ENCODE measurements at regions not wholly inside any gene's neighbourhood (a gene's known extent, or its start where the extent isn't known, plus 50 kb on each side); places are given as distances from the start of the nearest gene placed in this dataset.

DNA sequence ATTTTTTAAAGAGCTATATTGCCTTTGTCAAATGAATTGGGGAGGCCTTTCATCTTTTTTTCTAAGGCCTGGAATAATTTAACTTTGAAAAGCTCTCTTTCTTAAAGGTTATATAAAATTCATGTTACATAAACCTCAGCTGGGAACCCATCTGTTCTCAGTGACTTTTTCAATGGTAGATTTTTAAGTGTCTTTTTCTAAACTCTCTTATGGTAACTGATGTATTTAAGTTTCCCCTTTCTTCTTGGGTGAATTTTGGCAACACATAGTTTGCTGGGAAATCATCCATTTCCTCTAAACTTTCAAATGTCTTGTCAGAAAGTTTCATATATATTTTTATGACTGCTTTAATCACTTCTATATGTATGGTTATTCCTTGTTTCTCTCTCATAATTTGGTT is 362.2 kb upstream of the KLF6 start:
- CTCF ChIA-PET, result no interaction called here

DNA sequence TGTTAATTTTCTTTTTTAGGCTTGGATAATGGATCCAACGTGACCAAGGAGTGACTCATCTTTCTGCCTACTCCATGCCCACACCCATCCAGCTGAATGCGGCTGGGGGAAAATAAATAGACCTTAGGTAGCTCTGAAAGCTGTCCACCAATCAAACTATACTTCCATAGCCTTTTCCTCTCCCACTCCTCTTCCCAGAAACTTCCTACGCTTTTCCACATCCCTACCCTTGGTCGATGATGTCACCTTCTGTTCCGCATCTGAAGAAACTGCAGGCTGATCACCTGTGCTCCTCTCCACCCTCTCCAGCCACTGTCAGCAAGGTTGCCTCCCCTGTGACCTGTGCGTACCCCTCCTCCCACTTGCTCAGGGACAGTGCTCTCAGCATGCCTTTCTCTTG is 359.8 kb upstream of the KLF6 start:
- H3K4me3 ChIP-seq (ENCODE audit: low read depth, low read length), result no peak overlapping the region
- CTCF ChIA-PET, result no interaction called here
- no peak for TF ChIP-seq CTCF (IDR thresholded peaks at IDR 0.05; ENCODE audit: insufficient read depth, low read length, missing control alignments)
- POLR2A ChIA-PET, result no interaction called here
- DNase-seq (ENCODE audit: low read depth, low spot score), result no peak

More for the DNA sequence above, 362.2 kb upstream of the KLF6 start:
- no peak overlapping the region for H3K4me3 ChIP-seq (ENCODE audit: low read depth, low read length)
- no peak for DNase-seq (ENCODE audit: low read depth, low spot score)
- POLR2A ChIA-PET, result interaction anchor here (1.3 kb wide), 1 partner anchor 362 kb away, joined by 3 read pairs; the partner anchor contains the start of gene KLF6
- no peak for TF ChIP-seq CTCF (IDR thresholded peaks at IDR 0.05; ENCODE audit: insufficient read depth, low read length, missing control alignments)

- no peak for TF ChIP-seq CTCF (IDR thresholded peaks at IDR 0.05; ENCODE audit: insufficient read depth, low read length, missing control alignments)
- POLR2A ChIA-PET, result interaction anchor here (0.6 kb wide), 1 partner anchor 10 kb away, joined by 5 read pairs; no protein-coding TSS in a partner anchor
- DNase-seq (ENCODE audit: low read depth, low spot score), result no peak
- H3K4me3 ChIP-seq (ENCODE audit: low read depth, low read length), result no peak overlapping the region
- CTCF ChIA-PET, result no interaction called here
These were observed 356.5 kb upstream of the KLF6 start for GRCh38 chr10:4141471-4141870.

DNA sequence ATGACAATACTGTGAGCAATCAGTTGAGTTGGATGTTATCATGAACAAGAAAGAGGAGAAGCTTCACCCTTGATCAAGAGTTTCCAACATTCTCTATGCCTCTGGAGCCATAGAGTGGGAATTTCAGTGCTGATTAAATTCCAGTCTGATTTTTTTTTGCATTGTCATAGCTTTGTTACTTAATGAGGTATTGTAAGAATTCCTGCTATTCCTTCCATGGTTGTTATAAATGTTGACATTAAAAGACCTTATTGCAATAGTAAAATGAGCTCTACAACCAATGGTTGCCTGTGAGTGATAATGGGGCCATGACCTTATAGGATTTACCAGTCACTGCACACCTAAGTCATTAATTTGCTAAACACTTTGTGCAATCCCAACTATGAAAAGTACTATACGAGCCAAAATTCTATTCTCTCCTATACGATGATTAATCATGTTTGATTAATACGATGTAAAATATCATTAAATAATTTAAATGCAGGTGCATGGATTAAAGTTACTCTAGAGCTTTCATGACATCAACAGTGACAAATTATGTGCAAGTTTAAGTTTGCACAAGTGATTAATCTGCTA is 353.2 kb upstream of the KLF6 start:
- CTCF ChIA-PET, result interaction anchor here (1.5 kb wide), 1 partner anchor 10 kb away, joined by 3 read pairs; no protein-coding TSS in a partner anchor
- POLR2A ChIA-PET, result interaction anchor here (0.6 kb wide), 1 partner anchor 79 kb away, joined by 3 read pairs; no protein-coding TSS in a partner anchor
- TF ChIP-seq CTCF (IDR thresholded peaks at IDR 0.05; ENCODE audit: insufficient read depth, low read length, missing control alignments), result no peak
- DNase-seq (ENCODE audit: low read depth, low spot score), result no peak
- no peak overlapping the region for H3K4me3 ChIP-seq (ENCODE audit: low read depth, low read length)

- ChIA-PET POLR2A (interaction anchor here (0.6 kb wide), 1 partner anchor 635 kb away, joined by 3 read pairs; no protein-coding TSS in a partner anchor), CTCF (no interaction called here)
- no peak for DNase-seq (ENCODE audit: low read depth, low spot score)
- no peak overlapping the region for H3K4me3 ChIP-seq (ENCODE audit: low read depth, low read length)
- TF ChIP-seq CTCF (IDR thresholded peaks at IDR 0.05; ENCODE audit: insufficient read depth, low read length, missing control alignments), result no peak
These were observed 352.3 kb upstream of the KLF6 start for GRCh38 chr10:4137299-4137698.

- ChIA-PET POLR2A (no interaction called here), CTCF (no interaction called here)
- no peak overlapping the region for H3K4me3 ChIP-seq (ENCODE audit: low read depth, low read length)
- DNase-seq (ENCODE audit: low read depth, low spot score), result no peak
- no peak for TF ChIP-seq CTCF (IDR thresholded peaks at IDR 0.05; ENCODE audit: insufficient read depth, low read length, missing control alignments)
These were observed 351.1 kb upstream of the KLF6 start for GRCh38 chr10:4136121-4136520.

Data from AG04449 (cell line).